IMR-90 (cell line): ENCODE measurements at regions not wholly inside any gene's neighbourhood (a gene's known extent, or its start where the extent isn't known, plus 50 kb on each side); places are given as distances from the start of the nearest gene placed in this dataset.

ENCODE experiments used
- ATAC-seq: fragments of 200-7000 bp; cut with Tn5 transposase; 2 replicates; pipeline ENCODE4 v1.9.1; 2020; ENCODE audit warnings: low read depth, mild to moderate bottlenecking, moderate library complexity
- BruUV-seq: library from RNA; stranded (reverse); fragments of 400-500 nt; replicated peaks from 2 replicates; lab custom pipeline; 2021; lab: Mats Ljungman, UMichigan
- CTCF ChIA-PET: fragments of 300-600 bp; formaldehyde crosslinking; extraction: SDS; loops from one replicate; lab custom pipeline; 2021; ENCODE audit warnings: antibody characterized with exemption; lab: Yijun Ruan, JAX
- POLR2A ChIA-PET: fragments of 300-600 bp; sonication (Branson Sonifier 250); formaldehyde crosslinking; loops from one replicate; lab custom pipeline; 2022; ENCODE audit warnings: antibody characterized with exemption; ENCODE audit not compliant: unreplicated experiment; lab: Charles Lee
- DNase-seq: peaks from one replicate; pipeline ENCODE4 v3.0.0; 2013
- H2AFZ ChIP-seq: replicated peaks from 2 replicates; pipeline ENCODE3; 2013; ENCODE audit warnings: low read length, mild to moderate bottlenecking; ENCODE audit not compliant: poor library complexity
- H2AK5ac ChIP-seq: 2 replicates; pipeline ENCODE4 v1.6.1; 2013; ENCODE audit warnings: low read depth, low read length, inconsistent platforms
- H2AK9ac ChIP-seq: replicated peaks from 2 replicates; pipeline ENCODE3; 2013; ENCODE audit warnings: mild to moderate bottlenecking, low read depth, low read length, moderate library complexity; ENCODE audit not compliant: poor library complexity
- H2BK120ac ChIP-seq: 2 replicates; pipeline ENCODE4 v1.6.1; 2013; ENCODE audit warnings: low read depth, low read length, inconsistent platforms
- H2BK15ac ChIP-seq: 3 replicates; pipeline ENCODE4 v1.6.1; 2013; ENCODE audit warnings: low read depth, low read length, inconsistent platforms
- H2BK20ac ChIP-seq: 2 replicates; pipeline ENCODE4 v1.6.1; 2013; ENCODE audit warnings: low read depth, mild to moderate bottlenecking, inconsistent platforms, low read length, moderate library complexity
- H2BK5ac ChIP-seq: 2 replicates; pipeline ENCODE4 v1.6.1; 2013; ENCODE audit warnings: mild to moderate bottlenecking, low read depth, low read length, inconsistent platforms; ENCODE audit not compliant: poor library complexity, severe bottlenecking
- H3K14ac ChIP-seq: replicated peaks from 2 replicates; pipeline ENCODE4 v1.6.1; 2013; ENCODE audit warnings: low read depth, low read length, inconsistent platforms
- H3K18ac ChIP-seq: 2 replicates; pipeline ENCODE4 v1.6.1; 2013; ENCODE audit warnings: low read depth, low read length, control low read depth
- H3K23ac ChIP-seq: 2 replicates; pipeline ENCODE4 v1.6.1; 2013; ENCODE audit warnings: low read depth, low read length, inconsistent platforms
- H3K27ac ChIP-seq: 2 replicates; pipeline ENCODE4 v1.5.1; 2013; ENCODE audit warnings: mild to moderate bottlenecking, control low read depth, low read length; ENCODE audit not compliant: insufficient read depth
- H3K27me3 ChIP-seq: 2 replicates; pipeline ENCODE4 v1.6.1; 2013; ENCODE audit warnings: low read length; ENCODE audit not compliant: control insufficient read depth, insufficient read depth
- H3K36me3 ChIP-seq: 2 replicates; pipeline ENCODE4 v1.6.1; 2013; ENCODE audit warnings: low read length, mixed read lengths; ENCODE audit not compliant: control insufficient read depth, insufficient read depth
- H3K4ac ChIP-seq: 2 replicates; pipeline ENCODE4 v1.6.1; 2013; ENCODE audit warnings: low read depth, low read length, inconsistent platforms
- H3K4me1 ChIP-seq: 2 replicates; pipeline ENCODE4 v1.6.1; 2013; ENCODE audit warnings: low read length, mixed read lengths; ENCODE audit not compliant: control insufficient read depth, insufficient read depth
- H3K4me2 ChIP-seq: 2 replicates; pipeline ENCODE4 v1.6.1; 2013; ENCODE audit warnings: low read depth, mild to moderate bottlenecking, control low read depth, low read length, moderate library complexity
- H3K4me3 ChIP-seq: 2 replicates; pipeline ENCODE4 v1.5.1; 2013; ENCODE audit warnings: low read depth, mild to moderate bottlenecking, control low read depth, low read length, moderate library complexity; ENCODE audit not compliant: insufficient read depth
- H3K56ac ChIP-seq: 2 replicates; pipeline ENCODE4 v1.6.1; 2013; ENCODE audit warnings: low read length, inconsistent platforms; ENCODE audit not compliant: insufficient read depth; ENCODE audit errors: extremely low read depth
- H3K79me1 ChIP-seq, 2 experiments: 2 replicates each; pipeline ENCODE4 v1.6.1; 2013; ENCODE audit warnings: low read length in 2 of 2, inconsistent platforms in 1 of 2, low read depth in 1 of 2
- H3K9ac ChIP-seq: 2 replicates; pipeline ENCODE4 v1.6.1; 2013; ENCODE audit warnings: low read depth, low read length, control low read depth
- H3K9me1 ChIP-seq: 2 replicates; pipeline ENCODE4 v1.6.1; 2013; ENCODE audit warnings: low read length, inconsistent platforms; ENCODE audit not compliant: insufficient read depth
- H3K9me3 ChIP-seq: 2 replicates; pipeline ENCODE4 v1.6.1; 2013; ENCODE audit warnings: low read length; ENCODE audit not compliant: control insufficient read depth, insufficient read depth
- H4K20me1 ChIP-seq: 2 replicates; pipeline ENCODE4 v1.6.1; 2013; ENCODE audit warnings: low read length, inconsistent platforms; ENCODE audit not compliant: insufficient read depth
- H4K5ac ChIP-seq: 2 replicates; pipeline ENCODE4 v1.6.1; 2013; ENCODE audit warnings: mild to moderate bottlenecking, low read depth, low read length, control low read depth
- H4K8ac ChIP-seq, 2 experiments: 2 replicates each; pipeline ENCODE4 v1.6.1; 2013; ENCODE audit warnings: low read depth in 2 of 2, low read length in 2 of 2, control low read depth in 1 of 2, inconsistent platforms in 1 of 2
- H4K91ac ChIP-seq: 2 replicates; pipeline ENCODE4 v1.6.1; 2013; ENCODE audit warnings: low read depth, low read length, inconsistent platforms; ENCODE audit not compliant: insufficient read depth
- BHLHE40 ChIP-seq: fragments of 150-350 bp; IDR thresholded peaks from 2 replicates; pipeline ENCODE4 v1.6.1; 2016; ENCODE audit warnings: mild to moderate bottlenecking, low read depth, low read length
- CEBPB ChIP-seq: IDR thresholded peaks from 2 replicates; pipeline ENCODE4 v1.6.1; 2012; ENCODE audit warnings: low read depth, low read length, improper control_type of control experiment
- CHD1 ChIP-seq: IDR thresholded peaks from 2 replicates; pipeline ENCODE4 v1.6.1; 2012; ENCODE audit warnings: low read depth, low read length, improper control_type of control experiment
- CTCF ChIP-seq: conservative IDR thresholded peaks from 2 replicates; pipeline ENCODE4 v1.5.1; 2012; ENCODE audit warnings: mild to moderate bottlenecking, low read depth, low read length, improper control_type of control experiment
- ELK1 ChIP-seq: fragments of 150-350 bp; IDR thresholded peaks from 2 replicates; pipeline ENCODE4 v1.6.1; 2016; ENCODE audit warnings: low read depth, mild to moderate bottlenecking, low read length, moderate library complexity, borderline replicate concordance
- FOS ChIP-seq: fragments of 150-350 bp; IDR thresholded peaks from 2 replicates; pipeline ENCODE4 v1.6.1; 2016; ENCODE audit warnings: low read depth, low read length
- MAFK ChIP-seq: IDR thresholded peaks from 2 replicates; pipeline ENCODE4 v1.6.1; 2012; ENCODE audit warnings: low read depth, low read length, improper control_type of control experiment
- MAZ ChIP-seq: IDR thresholded peaks from 2 replicates; pipeline ENCODE4 v1.6.1; 2012; ENCODE audit warnings: low read depth, mild to moderate bottlenecking, low read length, improper control_type of control experiment, moderate library complexity, borderline replicate concordance
- MXI1 ChIP-seq: IDR thresholded peaks from 2 replicates; pipeline ENCODE4 v1.6.1; 2012; ENCODE audit warnings: low read depth, mild to moderate bottlenecking, low read length, moderate library complexity, borderline replicate concordance
- NFE2L2 ChIP-seq: fragments of 150-350 bp; IDR thresholded peaks from 2 replicates; pipeline ENCODE4 v1.6.1; 2016; ENCODE audit warnings: low read depth, mild to moderate bottlenecking, low read length
- POLR2A ChIP-seq: IDR thresholded peaks from 2 replicates; pipeline ENCODE4 v1.6.1; 2012; ENCODE audit warnings: mild to moderate bottlenecking, low read depth, low read length
- RAD21 ChIP-seq: IDR thresholded peaks from 2 replicates; pipeline ENCODE4 v1.6.1; 2012; ENCODE audit warnings: low read length, improper control_type of control experiment
- RCOR1 ChIP-seq: IDR thresholded peaks from 2 replicates; pipeline ENCODE4 v1.6.1; 2012; ENCODE audit warnings: mild to moderate bottlenecking, low read length, improper control_type of control experiment; ENCODE audit not compliant: insufficient replicate concordance
- RFX5 ChIP-seq: IDR thresholded peaks from 2 replicates; pipeline ENCODE4 v1.8.0; 2012; ENCODE audit warnings: low read depth, mild to moderate bottlenecking, low read length, moderate library complexity
- SMC3 ChIP-seq: fragments of 150-350 bp; IDR thresholded peaks from 2 replicates; pipeline ENCODE4 v1.6.1; 2016; ENCODE audit warnings: low read depth, mild to moderate bottlenecking, antibody characterized with exemption, low read length, moderate library complexity
- USF2 ChIP-seq: fragments of 150-350 bp; IDR thresholded peaks from 2 replicates; pipeline ENCODE4 v1.6.1; 2017; ENCODE audit warnings: mild to moderate bottlenecking, antibody characterized with exemption, low read length, low read depth
- WGBS, 2 experiments: methylation state at CpG; one replicate each; pipeline versions ENCODE4 v1.1.5 to v1.1.7; 2013; ENCODE audit warnings: missing lambda C conversion rate in 2 of 2; ENCODE audit not compliant: insufficient read length in 1 of 2; ENCODE audit errors: extremely low coverage in 2 of 2; 5-methylcytosine and 5-hydroxymethylcytosine counted together
- dilution Hi-C: fragments of 300-500 bp; cut with HindIII; formaldehyde crosslinking; loops from one replicate; pipeline ENCODE4 v1.14.3; 2018; ENCODE audit warnings: low sequenced_read_pairs; ENCODE audit not compliant: unreplicated experiment
- in situ Hi-C: fragments of 300-500 bp; cut with MboI; formaldehyde crosslinking; loops from 3 replicates; pipeline ENCODE4 v1.14.3; 2019; ENCODE audit warnings: low sequenced_read_pairs, inconsistent platforms, mixed read lengths
- intact Hi-C: fragments of 100-400 bp; cut with micrococcal nuclease; formaldehyde crosslinking; loops from 2 replicates; pipeline ENCODE4 v1.10.0; 2022

GRCh38 chr3:22263042-22263441 lies 512.0 kb upstream of the ZNF385D start:
- BruUV-seq, result no TSS peak
- no peaks in the 10 kb centered on the region for H3K9me1 ChIP-seq
- H3K4me2 ChIP-seq, result no peak overlapping the region
- no peak overlapping the region for H3K18ac ChIP-seq
- TF ChIP-seq MAZ, result no peak
- TF ChIP-seq CHD1, result no peak
- TF ChIP-seq ELK1, result no peak
- TF ChIP-seq MAFK, result no peak
- no peak for TF ChIP-seq POLR2A
- TF ChIP-seq NFE2L2, result no peak
- TF ChIP-seq CEBPB, result no peak
- TF ChIP-seq MXI1, result no peak
- TF ChIP-seq FOS, result no peak
- TF ChIP-seq USF2, result no peak
- TF ChIP-seq RCOR1, result no peak
- no peak for TF ChIP-seq RAD21
- no peak for TF ChIP-seq RFX5
- no peak for TF ChIP-seq CTCF
- no peak for TF ChIP-seq SMC3
- TF ChIP-seq BHLHE40, result no peak
- H3K4me3 ChIP-seq, result no peak overlapping the region
- ChIA-PET CTCF (no interaction called here), POLR2A (no interaction called here)
- no peak overlapping the region for H3K9ac ChIP-seq
- DNase-seq (peak; percentile 19), ATAC-seq (no peak)
- H2AK5ac ChIP-seq, result no peak overlapping the region
- H3K9me3 ChIP-seq, result no peaks in the 10 kb centered on the region
- H3K79me1 ChIP-seq, result no peaks in the 10 kb centered on the region
- H4K91ac ChIP-seq, result no peak overlapping the region
- dilution Hi-C loops (no loop called here), intact Hi-C loops (no loop called here), in situ Hi-C loops (no loop called here)
- H3K27me3 ChIP-seq, result no peaks in the 10 kb centered on the region
- no peak overlapping the region for H4K5ac ChIP-seq
- no peak overlapping the region for H2BK15ac ChIP-seq
- no peak overlapping the region for H4K8ac ChIP-seq
- 40% methylated on average over 1 of the region's 2 CpGs; no CpG with 5 or more reads in 1 of the 2 experiments for WGBS, 2 experiments
- H3K27ac ChIP-seq, result no peak overlapping the region
- H3K23ac ChIP-seq, result no peak overlapping the region
- H3K36me3 ChIP-seq, result no peaks in the 10 kb centered on the region
- H3K14ac ChIP-seq, result no peak overlapping the region
- no peaks in the 10 kb centered on the region for H4K20me1 ChIP-seq
- no peak overlapping the region for H2BK120ac ChIP-seq
- no peaks in the 10 kb centered on the region for H3K4me1 ChIP-seq
- no peak overlapping the region for H2BK20ac ChIP-seq
- no peak overlapping the region for H2BK5ac ChIP-seq
- no peak overlapping the region for H2AK9ac ChIP-seq
- no peak overlapping the region for H2AFZ ChIP-seq
- no peak overlapping the region for H3K56ac ChIP-seq
- H3K4ac ChIP-seq, result no peak overlapping the region
